Muscle of leg (tissue), 3 donors: ENCODE measurements at regions not wholly inside any gene's neighbourhood (a gene's known extent, or its start where the extent isn't known, plus 50 kb on each side); places are given as distances from the start of the nearest gene placed in this dataset.
"Not testable (repeated sequence)": the region's sequence is repeated elsewhere in the genome, so short reads cannot be mapped to it uniquely, and the experiment has no call there.

Experiments used
- DNase-seq: peaks from one replicate; pipeline ENCODE4 v3.0.0; 2013
- H3K27ac ChIP-seq: one replicate; pipeline ENCODE4 v1.5.1; 2013; ENCODE audit warnings: mild to moderate bottlenecking, low read length, control low read depth
- H3K27me3 ChIP-seq: one replicate; pipeline ENCODE4 v1.6.1; 2013; ENCODE audit warnings: low read length; ENCODE audit not compliant: control insufficient read depth, insufficient read depth
- H3K36me3 ChIP-seq: one replicate; pipeline ENCODE4 v1.6.1; 2013; ENCODE audit warnings: low read length; ENCODE audit not compliant: control insufficient read depth, insufficient read depth
- H3K4me1 ChIP-seq: one replicate; pipeline ENCODE4 v1.6.1; 2013; ENCODE audit warnings: low read length; ENCODE audit not compliant: control insufficient read depth, insufficient read depth
- H3K4me3 ChIP-seq: one replicate; pipeline ENCODE4 v1.5.1; 2013; ENCODE audit warnings: low read length, control low read depth
- H3K9me3 ChIP-seq: replicated peaks from 2 replicates; pipeline ENCODE4 v1.6.1; 2013; ENCODE audit warnings: low read depth, low read length; ENCODE audit not compliant: control insufficient read depth
- whole genome bisulfite sequencing: methylation state at CpG from one replicate; pipeline ENCODE4 v1.1.5; 2013; ENCODE audit warnings: missing lambda C conversion rate; ENCODE audit not compliant: insufficient coverage; 5-methylcytosine and 5-hydroxymethylcytosine counted together

DNA sequence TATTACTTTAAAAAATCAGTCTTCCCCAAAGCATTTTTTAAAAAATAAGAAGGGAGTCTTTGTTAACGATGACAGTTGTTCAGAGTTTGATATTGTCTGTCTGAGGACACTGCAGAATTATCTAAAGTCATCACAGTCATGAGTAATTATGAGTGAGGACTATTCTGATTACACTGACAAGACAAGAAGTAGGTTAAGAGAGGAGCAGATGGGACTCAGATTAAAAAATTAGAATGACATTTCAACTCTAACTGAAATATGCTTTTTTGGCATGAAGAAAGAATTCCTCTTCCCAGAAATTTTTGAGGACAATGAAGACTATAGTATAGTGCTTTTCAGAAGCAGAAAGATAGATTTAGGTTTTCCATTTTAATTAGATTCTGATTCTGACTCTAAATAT, 456.5 kb downstream of the EPHA7 start:
- no peaks in the 10 kb centered on the region for H3K36me3 ChIP-seq
- peaks cover 10% of the 10 kb centered on the region for H3K9me3 ChIP-seq
- no peak overlapping the region for H3K27ac ChIP-seq
- peak; percentile 40 for DNase-seq
- WGBS, result no CpG with 5 or more reads among the region's 1 CpG
- H3K4me1 ChIP-seq, result no peaks in the 10 kb centered on the region
- H3K4me3 ChIP-seq, result no peak overlapping the region
- H3K27me3 ChIP-seq, result no peaks in the 10 kb centered on the region

DNA sequence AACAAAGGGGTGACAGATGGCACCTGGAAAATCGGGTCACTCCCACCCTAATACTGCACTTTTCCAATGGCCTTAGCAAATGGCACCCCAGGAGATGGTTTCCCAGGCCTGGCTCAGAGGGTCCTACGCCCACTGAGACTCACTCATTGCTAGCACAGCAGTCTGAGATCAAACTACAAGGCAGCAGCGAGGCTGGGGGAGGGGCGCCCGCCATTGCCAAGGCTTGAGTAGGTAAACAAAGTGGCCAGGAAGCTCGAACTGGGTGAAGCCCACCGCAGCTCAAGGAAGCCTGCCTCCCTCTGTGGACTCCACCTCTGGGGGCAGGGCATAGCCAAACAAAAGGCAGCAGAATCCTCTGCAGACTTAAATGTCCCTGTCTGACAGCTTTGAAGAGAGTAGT, 467.2 kb downstream of the EPHA7 start:
- H3K27ac ChIP-seq, H3K4me3 ChIP-seq, H3K9me3 ChIP-seq, H3K27me3 ChIP-seq, H3K4me1 ChIP-seq, H3K36me3 ChIP-seq, DNase-seq: not testable (repeated sequence)
- 100% methylated on average over 3 of the region's 7 CpGs for WGBS

DNA sequence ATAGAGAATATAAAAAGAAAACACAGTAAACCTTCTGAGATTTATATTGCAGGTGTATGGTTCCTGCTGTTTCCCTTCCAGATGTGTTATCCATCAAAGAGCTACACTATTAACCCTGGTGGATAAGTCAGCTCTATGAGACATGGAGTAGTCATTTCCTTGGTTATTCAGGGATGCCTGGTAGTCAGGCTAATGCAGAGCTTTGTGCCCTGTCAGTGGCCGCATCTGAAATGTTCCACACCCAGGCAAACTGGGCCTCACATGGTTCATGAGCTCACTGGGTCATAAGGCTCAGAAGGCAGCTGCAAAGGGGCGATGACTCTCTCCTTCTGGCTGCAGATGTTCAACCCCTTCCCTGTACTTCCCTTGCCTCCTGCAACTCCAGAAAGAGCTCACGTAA, 473.6 kb downstream of the EPHA7 start:
- WGBS, result 25% methylated on average over 1 of the region's 3 CpGs
- no peaks in the 10 kb centered on the region for H3K9me3 ChIP-seq
- no peak overlapping the region for H3K4me3 ChIP-seq

DNA sequence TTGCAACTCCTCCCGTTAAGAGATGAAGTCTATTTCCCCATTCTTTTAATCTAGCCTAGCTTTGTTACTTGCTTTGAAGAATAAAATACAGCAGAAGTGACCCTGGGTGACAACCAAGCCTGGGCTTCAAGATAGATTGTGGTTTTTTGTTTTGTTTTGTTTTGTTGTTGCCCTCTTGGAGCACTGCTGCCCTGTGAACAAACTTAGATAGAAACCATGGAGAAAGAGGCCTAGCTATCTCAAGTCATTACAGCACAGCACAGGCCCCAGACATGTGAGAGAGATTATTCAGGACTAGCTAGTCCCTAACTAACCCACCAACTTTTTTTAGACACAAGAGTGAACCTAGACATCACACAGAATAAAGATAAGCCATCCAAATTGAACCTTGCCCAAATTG, 475.2 kb downstream of the EPHA7 start:
- Histone ChIP-seq H3K27ac (no peak overlapping the region), H3K9me3 (no peaks in the 10 kb centered on the region), H3K4me3 (no peak overlapping the region), H3K4me1 (no peaks in the 10 kb centered on the region), H3K36me3 (no peaks in the 10 kb centered on the region), H3K27me3 (no peaks in the 10 kb centered on the region)
- DNase-seq, result no peak
- WGBS, result no CpG with 5 or more reads among the region's 1 CpG

More for the DNA sequence above, 473.6 kb downstream of the EPHA7 start:
- Histone ChIP-seq H3K27me3 (no peaks in the 10 kb centered on the region), H3K4me1 (no peaks in the 10 kb centered on the region), H3K36me3 (no peaks in the 10 kb centered on the region), H3K27ac (no peak overlapping the region)
- DNase-seq, result peak; percentile 6

DNA sequence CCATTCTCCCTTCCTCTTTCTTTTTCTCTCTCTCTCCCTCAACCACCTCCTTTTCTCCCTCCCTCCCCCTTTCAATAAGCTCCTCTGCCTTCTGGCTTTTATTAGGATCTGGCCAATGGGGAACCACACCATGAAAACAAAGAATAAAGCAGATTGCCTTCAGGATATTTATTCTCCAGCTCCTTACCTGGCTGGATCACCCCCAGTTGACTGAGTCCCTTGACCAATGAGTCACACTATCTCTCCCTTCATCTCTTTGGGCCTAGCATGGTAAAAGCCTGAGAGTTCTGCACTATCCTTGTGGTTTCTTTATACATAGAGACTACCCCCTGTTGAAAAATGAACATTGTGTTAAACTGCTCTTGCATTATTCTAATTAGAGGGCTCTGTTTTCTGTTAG, 476.8 kb downstream of the EPHA7 start:
- Histone ChIP-seq H3K4me1 (no peaks in the 10 kb centered on the region), H3K9me3 (peaks cover 1% of the 10 kb centered on the region), H3K27ac (no peak overlapping the region), H3K4me3 (no peak overlapping the region), H3K27me3 (no peaks in the 10 kb centered on the region), H3K36me3 (no peaks in the 10 kb centered on the region)
- DNase-seq, result no peak

DNA sequence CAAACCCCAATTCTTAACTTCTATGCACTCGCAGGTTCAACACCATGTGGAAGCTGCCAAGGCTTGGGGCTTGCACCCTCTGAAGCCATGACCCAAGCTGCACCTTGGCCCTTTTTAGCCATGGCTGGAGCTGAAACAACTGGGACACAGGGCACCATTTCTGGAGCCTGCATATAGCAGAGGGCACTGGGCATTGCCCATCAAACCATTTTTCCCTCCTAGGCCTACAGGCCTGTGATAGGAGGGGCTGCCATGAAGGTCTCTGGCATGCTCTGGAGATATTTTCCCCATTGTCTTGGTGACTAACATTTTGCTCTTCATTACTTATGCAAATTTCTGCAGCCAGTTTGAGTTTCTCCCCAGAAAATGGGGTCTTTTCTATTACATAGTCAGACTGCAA, 484.7 kb downstream of the EPHA7 start:
- Histone ChIP-seq H3K9me3 (peaks cover 2% of the 10 kb centered on the region), H3K4me1 (no peaks in the 10 kb centered on the region), H3K36me3 (no peaks in the 10 kb centered on the region), H3K4me3 (no peak overlapping the region), H3K27ac (no peak overlapping the region), H3K27me3 (no peaks in the 10 kb centered on the region)
- no peak for DNase-seq
- WGBS, result 100% methylated on average over 1 of the region's 1 CpG

DNA sequence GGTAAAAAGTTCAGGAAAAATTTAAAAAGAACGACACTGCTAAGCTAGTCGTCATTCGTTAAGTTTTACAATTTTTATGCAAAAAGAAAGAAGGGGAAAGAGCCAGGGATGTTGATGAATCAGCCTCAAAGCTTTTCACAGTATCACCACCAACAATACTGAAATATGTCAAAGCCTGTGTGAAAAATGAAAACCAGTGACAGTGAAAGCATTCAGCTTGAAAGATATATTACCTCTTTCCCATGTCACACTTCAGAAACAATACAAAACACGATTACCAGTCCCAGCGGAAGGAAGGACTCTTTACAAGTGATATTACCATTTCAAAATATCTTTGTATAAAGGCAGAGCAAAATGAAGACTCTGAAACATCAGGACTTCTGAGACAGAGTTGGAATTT, 489.2 kb downstream of the EPHA7 start:
- no peak for DNase-seq
- Histone ChIP-seq H3K27ac (no peak overlapping the region), H3K9me3 (no peaks in the 10 kb centered on the region), H3K27me3 (no peaks in the 10 kb centered on the region), H3K36me3 (no peaks in the 10 kb centered on the region), H3K4me3 (no peak overlapping the region), H3K4me1 (no peaks in the 10 kb centered on the region)
- WGBS, result no CpG with 5 or more reads among the region's 5 CpGs

DNA sequence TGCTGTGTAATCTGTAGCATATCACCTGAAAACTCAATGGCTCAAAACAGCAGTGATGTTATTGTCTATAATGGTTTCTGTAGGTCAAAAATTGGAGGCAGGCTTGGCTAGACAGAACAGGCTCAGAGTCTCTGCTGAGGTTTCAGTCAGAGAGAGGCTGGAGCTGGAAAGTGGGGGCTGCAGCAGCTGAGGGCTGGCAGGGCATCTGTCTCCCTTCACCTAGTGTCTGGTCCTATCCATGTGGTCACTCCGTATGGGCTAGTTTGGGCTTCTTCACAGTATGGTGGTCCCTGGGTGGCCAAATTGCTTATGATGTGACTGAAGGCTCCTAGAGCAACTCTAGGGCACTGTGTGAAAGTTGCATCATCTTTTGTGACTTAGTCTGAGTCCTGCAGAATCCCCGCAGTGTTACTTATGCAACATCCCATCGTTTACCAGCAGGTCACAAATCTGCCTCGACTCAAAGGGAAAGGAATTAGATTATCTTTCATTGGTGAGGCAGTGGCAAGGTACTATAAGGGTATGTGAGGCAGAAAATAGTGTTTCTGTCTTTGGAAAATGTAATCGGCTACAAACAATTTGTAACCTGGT, 497.0 kb downstream of the EPHA7 start:
- no peak for DNase-seq
- WGBS, result 70% methylated on average over 2 of the region's 5 CpGs
- H3K4me1 ChIP-seq, result no peaks in the 10 kb centered on the region
- H3K27me3 ChIP-seq, result no peaks in the 10 kb centered on the region
- no peak overlapping the region for H3K27ac ChIP-seq
- no peaks in the 10 kb centered on the region for H3K36me3 ChIP-seq
- H3K9me3 ChIP-seq, result no peaks in the 10 kb centered on the region
- no peak overlapping the region for H3K4me3 ChIP-seq

DNA sequence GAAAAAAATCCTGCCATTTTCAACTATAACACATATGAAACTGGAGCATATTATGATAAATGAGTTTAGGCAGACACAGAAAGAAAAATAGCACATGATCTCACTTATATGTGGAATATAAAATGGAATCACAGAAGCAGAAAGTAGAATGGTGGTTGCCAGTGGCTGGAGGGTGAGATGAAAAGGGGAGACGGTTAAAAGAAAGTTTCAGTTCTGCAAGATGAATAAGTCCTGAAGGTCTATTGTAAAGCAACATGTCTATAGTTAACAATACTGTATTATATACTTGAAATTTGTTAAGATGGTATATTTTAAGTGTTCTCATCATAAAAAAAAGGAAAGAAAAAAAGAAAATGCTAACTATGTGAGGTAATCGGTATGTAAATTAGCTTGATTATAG, 503.9 kb downstream of the EPHA7 start:
- H3K36me3 ChIP-seq, result no peaks in the 10 kb centered on the region
- no CpG with 5 or more reads among the region's 2 CpGs for WGBS
- no peak overlapping the region for H3K27ac ChIP-seq
- H3K4me3 ChIP-seq, result no peak overlapping the region
- no peaks in the 10 kb centered on the region for H3K9me3 ChIP-seq
- H3K27me3 ChIP-seq, result no peaks in the 10 kb centered on the region
- H3K4me1 ChIP-seq, result no peaks in the 10 kb centered on the region
- no peak for DNase-seq

DNA sequence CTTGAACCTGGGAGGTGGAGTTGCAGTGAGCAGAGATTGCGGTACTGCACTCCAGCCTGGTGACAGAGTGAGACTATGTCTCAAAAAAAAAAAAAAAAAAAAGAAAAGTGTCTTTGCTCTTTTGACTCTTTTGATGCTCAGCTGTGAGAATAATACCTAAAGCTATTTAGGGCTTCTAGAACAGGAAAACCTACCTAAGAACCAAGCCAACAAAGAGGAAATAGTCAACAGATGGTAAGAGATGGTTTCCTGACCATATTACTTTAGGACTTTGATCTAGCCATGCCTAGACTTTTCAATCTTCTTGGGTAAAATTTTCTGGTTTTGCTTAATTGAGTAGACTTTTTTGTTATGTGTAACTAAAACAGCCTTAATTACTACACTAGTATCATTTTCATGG, 508.1 kb downstream of the EPHA7 start:
- H3K9me3 ChIP-seq, result no peaks in the 10 kb centered on the region
- no peaks in the 10 kb centered on the region for H3K4me1 ChIP-seq
- H3K27me3 ChIP-seq, result no peaks in the 10 kb centered on the region
- H3K4me3 ChIP-seq, result no peak overlapping the region
- no peak overlapping the region for H3K27ac ChIP-seq
- 100% methylated on average over 1 of the region's 1 CpG for WGBS
- no peak for DNase-seq
- no peaks in the 10 kb centered on the region for H3K36me3 ChIP-seq

DNA sequence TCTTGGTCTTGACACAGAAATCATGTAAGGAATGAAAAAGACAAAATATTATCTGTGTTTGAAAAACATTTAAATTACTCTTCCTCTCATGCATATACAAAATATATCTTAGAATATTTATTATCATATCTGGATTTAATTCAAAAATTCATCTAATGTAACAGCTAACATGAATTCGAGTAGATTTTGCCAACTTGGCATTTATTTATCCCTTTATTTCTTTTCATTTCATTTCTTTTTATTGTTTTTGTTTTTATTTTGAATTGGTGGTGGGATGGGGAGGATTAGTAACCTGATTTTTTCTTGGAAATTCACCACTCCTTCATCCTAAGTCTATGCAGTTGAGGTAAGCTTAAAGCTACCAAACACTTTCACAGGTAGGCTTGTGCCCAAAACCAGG, 508.7 kb downstream of the EPHA7 start:
- Histone ChIP-seq H3K4me3 (no peak overlapping the region), H3K27ac (no peak overlapping the region), H3K9me3 (no peaks in the 10 kb centered on the region), H3K27me3 (no peaks in the 10 kb centered on the region), H3K4me1 (no peaks in the 10 kb centered on the region), H3K36me3 (no peaks in the 10 kb centered on the region)
- no CpG with 5 or more reads among the region's 1 CpG for WGBS
- DNase-seq, result no peak
